GM23338 (cell line): ENCODE measurements at regions not wholly inside any gene's neighbourhood (a gene's known extent, or its start where the extent isn't known, plus 50 kb on each side); places are given as distances from the start of the nearest gene placed in this dataset.
A peak's percentile ranks its signal among the peaks of the same experiment; 100 is the strongest.
"Not testable (repeated sequence)": the region's sequence is repeated elsewhere in the genome, so short reads cannot be mapped to it uniquely, and the experiment has no call there.

Source experiments
- ATAC-seq: fragments of 200-7000 bp; cut with Tn5 transposase; 3 replicates; pipeline ENCODE4 v1.9.1; 2020
- DNase-seq: peaks from one replicate; pipeline ENCODE4 v3.0.0-alpha.2; 2015; ENCODE audit warnings: low spot score
- H2AFZ ChIP-seq: fragments of 200-600 bp; sonication (generic); 2 replicates; pipeline ENCODE4 v1.8.0; 2016; ENCODE audit warnings: antibody characterized with exemption, mild to moderate bottlenecking, moderate library complexity
- H3F3A ChIP-seq: fragments of 200-600 bp; sonication (generic); replicated peaks from 2 replicates; pipeline ENCODE4 v1.8.0; 2017; ENCODE audit warnings: antibody characterized with exemption, mixed run types, low read depth
- H3K27ac ChIP-seq: fragments of 200-600 bp; sonication (generic); 2 replicates; pipeline ENCODE4 v1.6.1; 2016; ENCODE audit warnings: low read depth
- H3K27me3 ChIP-seq: fragments of 200-600 bp; sonication (generic); 2 replicates; pipeline ENCODE4 v1.8.0; 2016; ENCODE audit warnings: mild to moderate bottlenecking, mixed run types, moderate library complexity; ENCODE audit not compliant: insufficient read depth
- H3K36me3 ChIP-seq: fragments of 200-600 bp; sonication (generic); 2 replicates; pipeline ENCODE4 v1.8.0; 2016; ENCODE audit warnings: mild to moderate bottlenecking; ENCODE audit not compliant: insufficient read depth
- H3K4me1 ChIP-seq: fragments of 200-600 bp; sonication (generic); 2 replicates; pipeline ENCODE4 v1.8.0; 2016; ENCODE audit warnings: mild to moderate bottlenecking, moderate library complexity; ENCODE audit not compliant: insufficient read depth
- H3K4me2 ChIP-seq: fragments of 200-600 bp; sonication (generic); 2 replicates; pipeline ENCODE4 v1.7.1; 2017; ENCODE audit warnings: mixed run types
- H3K4me3 ChIP-seq: fragments of 200-600 bp; sonication (generic); 2 replicates; pipeline ENCODE4 v1.6.1; 2016; ENCODE audit warnings: mixed run types
- H3K79me2 ChIP-seq: fragments of 200-600 bp; sonication (generic); replicated peaks from 2 replicates; pipeline ENCODE4 v1.8.0; 2017; ENCODE audit warnings: mild to moderate bottlenecking; ENCODE audit not compliant: insufficient read depth
- H3K9me2 ChIP-seq: fragments of 200-600 bp; sonication (generic); 2 replicates; pipeline ENCODE4 v1.8.0; 2017; ENCODE audit not compliant: insufficient read depth
- H4K20me1 ChIP-seq: fragments of 200-600 bp; sonication (generic); replicated peaks from 2 replicates; pipeline ENCODE4 v1.8.0; 2017; ENCODE audit warnings: mild to moderate bottlenecking; ENCODE audit not compliant: insufficient read depth
- H3K27ac Mint-ChIP-seq: 2 replicates; pipeline ENCODE4 v1.8.0; 2020; ENCODE audit warnings: inconsistent platforms, mild to moderate bottlenecking, moderate library complexity, mixed read lengths
- H3K27me3 Mint-ChIP-seq: 3 replicates; pipeline ENCODE4 v1.8.0; 2022; ENCODE audit warnings: low read depth, mild to moderate bottlenecking, moderate library complexity, mixed read lengths, inconsistent platforms; ENCODE audit not compliant: insufficient read depth, poor library complexity
- H3K36me3 Mint-ChIP-seq: 3 replicates; pipeline ENCODE4 v1.8.0; 2021; ENCODE audit warnings: low read depth, mild to moderate bottlenecking, inconsistent platforms, moderate library complexity, mixed read lengths
- H3K4me1 Mint-ChIP-seq: 3 replicates; pipeline ENCODE4 v1.8.0; 2020; ENCODE audit warnings: mild to moderate bottlenecking, inconsistent platforms, mixed read lengths
- H3K4me3 Mint-ChIP-seq: 3 replicates; pipeline ENCODE4 v1.8.0; 2021; ENCODE audit warnings: moderate library complexity, mild to moderate bottlenecking, inconsistent platforms, mixed read lengths
- H3K9me3 Mint-ChIP-seq: 3 replicates; pipeline ENCODE4 v1.8.0; 2020; ENCODE audit warnings: moderate library complexity, mild to moderate bottlenecking, inconsistent platforms, mixed read lengths
- EZH2 ChIP-seq: fragments of 200-600 bp; sonication (generic); IDR thresholded peaks from one replicate; pipeline ENCODE4 v1.8.0; 2017; ENCODE audit warnings: antibody characterized with exemption, mild to moderate bottlenecking, low read depth; ENCODE audit not compliant: unreplicated experiment
- JUNB ChIP-seq: IDR thresholded peaks from one replicate; pipeline ENCODE4 v1.6.1; 2016; ENCODE audit warnings: antibody characterized with exemption; ENCODE audit not compliant: unreplicated experiment
- NANOG ChIP-seq: IDR thresholded peaks from 2 replicates; pipeline ENCODE4 v1.6.1; 2016; ENCODE audit warnings: antibody characterized with exemption, borderline replicate concordance
- STAT1 ChIP-seq: IDR thresholded peaks from one replicate; pipeline ENCODE4 v1.6.1; 2016; ENCODE audit warnings: antibody characterized with exemption; ENCODE audit not compliant: unreplicated experiment
- ZNF114 ChIP-seq: fragments of 250-450 bp; sonication (Bioruptor Pico); IDR thresholded peaks from 2 replicates; pipeline ENCODE4 v1.5.0; 2020; ENCODE audit warnings: mild to moderate bottlenecking, moderate library complexity
- ZNF331 ChIP-seq: fragments of 250-450 bp; sonication (Bioruptor Pico); IDR thresholded peaks from 2 replicates; pipeline ENCODE4 v1.5.0; 2020; ENCODE audit warnings: low read depth, mild to moderate bottlenecking, moderate library complexity
- TF ChIP-seq, protein P1 (sequence below), 2 experiments: fragments of 200-600 bp in 1 of 2; sonication (generic) in 1 of 2; conservative IDR thresholded peaks; 2 replicates each; pipeline versions ENCODE4 v1.5.1 to v1.6.1; 2016 to 2017; ENCODE audit warnings: antibody characterized with exemption in 2 of 2, low read depth in 2 of 2, mild to moderate bottlenecking in 2 of 2, moderate library complexity in 1 of 2
- TF ChIP-seq, protein P2 (sequence below): IDR thresholded peaks from 2 replicates; pipeline ENCODE4 v1.6.1; 2016; ENCODE audit warnings: antibody characterized with exemption
- TF ChIP-seq, protein P3 (sequence below): IDR thresholded peaks from one replicate; pipeline ENCODE4 v1.6.1; 2018; ENCODE audit warnings: antibody characterized with exemption; ENCODE audit not compliant: unreplicated experiment

DNA sequence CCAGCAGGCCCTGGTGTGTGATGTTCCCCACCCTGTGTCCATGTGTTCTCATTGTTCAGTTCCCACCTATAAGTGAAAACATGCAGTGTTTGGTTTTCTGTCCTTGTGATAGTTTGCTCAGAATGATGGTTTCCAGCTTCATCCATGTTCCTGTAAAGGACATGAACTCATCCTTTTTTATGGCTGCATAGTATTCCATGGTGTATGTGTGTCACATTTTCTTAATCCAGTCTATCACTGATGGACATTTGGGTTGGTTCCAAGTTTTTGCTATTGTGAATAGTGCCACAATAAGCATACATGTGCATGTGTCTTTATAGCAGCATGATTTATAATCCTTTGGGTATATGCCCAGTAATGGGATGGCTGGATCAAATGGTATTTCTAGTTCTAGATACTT is 130.4 kb upstream of the FHL2 start:
- not testable (repeated sequence) for H4K20me1 ChIP-seq, H3K9me3 Mint-ChIP-seq, H3K4me2 ChIP-seq, H3K4me3 ChIP-seq, DNase-seq, ATAC-seq, H3K36me3 Mint-ChIP-seq, H3K4me1 Mint-ChIP-seq, H3K4me3 Mint-ChIP-seq, H3K79me2 ChIP-seq, H3K36me3 ChIP-seq, H2AFZ ChIP-seq, H3K27ac ChIP-seq, H3K9me2 ChIP-seq, H3K4me1 ChIP-seq, H3K27me3 Mint-ChIP-seq, H3F3A ChIP-seq, H3K27me3 ChIP-seq, H3K27ac Mint-ChIP-seq

DNA sequence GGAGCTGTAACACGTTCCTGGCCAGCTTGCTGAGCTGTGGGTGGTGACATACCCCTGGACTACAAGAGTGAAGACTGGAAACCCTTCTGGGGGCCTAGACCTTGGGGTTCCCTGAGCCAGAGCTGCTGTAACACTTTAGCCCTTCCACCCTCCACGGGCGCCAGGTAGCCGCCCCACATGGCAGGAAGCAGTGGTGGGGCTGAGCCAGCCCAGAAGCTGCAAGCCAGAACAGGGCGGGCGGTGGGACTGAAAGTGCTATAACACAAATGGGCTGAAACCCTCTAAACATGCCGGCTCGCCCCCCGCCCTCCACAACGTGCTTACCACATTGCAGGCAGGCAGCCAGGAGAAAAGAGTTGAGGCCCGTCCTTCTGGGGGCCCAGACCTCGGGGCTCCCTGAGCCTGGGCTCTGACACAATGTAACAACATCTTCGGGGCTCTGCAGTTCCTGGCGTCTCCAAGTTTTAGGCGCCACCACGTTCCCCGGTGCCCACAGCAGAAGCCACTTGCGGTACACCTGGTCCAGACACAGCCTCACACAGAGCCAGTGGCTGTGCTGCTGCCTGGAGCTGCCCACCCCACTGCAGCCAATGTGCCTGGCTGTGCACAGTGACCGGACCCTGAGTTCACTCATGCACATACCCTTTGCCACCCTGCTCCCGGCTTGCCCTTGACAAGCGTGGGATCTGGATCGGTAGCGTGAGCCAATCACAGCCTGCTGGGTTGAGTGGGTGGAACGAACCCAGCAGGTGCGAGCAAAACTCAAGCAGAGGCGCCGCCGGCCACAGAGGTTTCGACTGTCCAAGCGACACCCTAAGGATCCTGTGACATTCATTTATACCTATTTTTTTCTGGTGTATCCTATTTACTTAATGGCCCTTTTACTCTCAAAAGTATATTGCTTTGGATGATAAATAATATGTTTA is 127.4 kb upstream of the FHL2 start:
- Mint-ChIP-seq H3K4me1 (no peaks in the 10 kb centered on the region), H3K36me3 (no peaks in the 10 kb centered on the region; the same call in 2 of the 3 replicates), H3K4me3 (no peak overlapping the region), H3K9me3 (peaks cover 5% of the 10 kb centered on the region; the same call in 2 of the 3 replicates), H3K27ac (no peak overlapping the region), H3K27me3 (peaks cover 4% of the 10 kb centered on the region)
- H3K36me3 ChIP-seq, result no peaks in the 10 kb centered on the region
- no peak overlapping the region for H3K4me3 ChIP-seq
- H2AFZ ChIP-seq, result peak overlapping the region; percentile 56
- H3K27ac ChIP-seq, result no peak overlapping the region
- no peaks in the 10 kb centered on the region for H3F3A ChIP-seq
- ATAC-seq, result peak; percentile 73
- no peaks in the 10 kb centered on the region for H3K27me3 ChIP-seq
- peak; percentile 27 for DNase-seq
- H3K79me2 ChIP-seq, result no peaks in the 10 kb centered on the region
- no peak overlapping the region for H3K4me2 ChIP-seq
- TF ChIP-seq NANOG, result no peak
- TF ChIP-seq, protein P1, sequence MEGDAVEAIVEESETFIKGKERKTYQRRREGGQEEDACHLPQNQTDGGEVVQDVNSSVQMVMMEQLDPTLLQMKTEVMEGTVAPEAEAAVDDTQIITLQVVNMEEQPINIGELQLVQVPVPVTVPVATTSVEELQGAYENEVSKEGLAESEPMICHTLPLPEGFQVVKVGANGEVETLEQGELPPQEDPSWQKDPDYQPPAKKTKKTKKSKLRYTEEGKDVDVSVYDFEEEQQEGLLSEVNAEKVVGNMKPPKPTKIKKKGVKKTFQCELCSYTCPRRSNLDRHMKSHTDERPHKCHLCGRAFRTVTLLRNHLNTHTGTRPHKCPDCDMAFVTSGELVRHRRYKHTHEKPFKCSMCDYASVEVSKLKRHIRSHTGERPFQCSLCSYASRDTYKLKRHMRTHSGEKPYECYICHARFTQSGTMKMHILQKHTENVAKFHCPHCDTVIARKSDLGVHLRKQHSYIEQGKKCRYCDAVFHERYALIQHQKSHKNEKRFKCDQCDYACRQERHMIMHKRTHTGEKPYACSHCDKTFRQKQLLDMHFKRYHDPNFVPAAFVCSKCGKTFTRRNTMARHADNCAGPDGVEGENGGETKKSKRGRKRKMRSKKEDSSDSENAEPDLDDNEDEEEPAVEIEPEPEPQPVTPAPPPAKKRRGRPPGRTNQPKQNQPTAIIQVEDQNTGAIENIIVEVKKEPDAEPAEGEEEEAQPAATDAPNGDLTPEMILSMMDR (conservative IDR thresholded peaks at IDR 0.05; ENCODE audit: low read depth in 2 of 2), result 0 out of 4 replicates have a peak, but pooled peaks of 1 of the 2 experiments have one; percentile 9
- no peaks in the 10 kb centered on the region for H3K9me2 ChIP-seq
- H3K4me1 ChIP-seq, result no peaks in the 10 kb centered on the region
- H4K20me1 ChIP-seq, result no peaks in the 10 kb centered on the region

DNA sequence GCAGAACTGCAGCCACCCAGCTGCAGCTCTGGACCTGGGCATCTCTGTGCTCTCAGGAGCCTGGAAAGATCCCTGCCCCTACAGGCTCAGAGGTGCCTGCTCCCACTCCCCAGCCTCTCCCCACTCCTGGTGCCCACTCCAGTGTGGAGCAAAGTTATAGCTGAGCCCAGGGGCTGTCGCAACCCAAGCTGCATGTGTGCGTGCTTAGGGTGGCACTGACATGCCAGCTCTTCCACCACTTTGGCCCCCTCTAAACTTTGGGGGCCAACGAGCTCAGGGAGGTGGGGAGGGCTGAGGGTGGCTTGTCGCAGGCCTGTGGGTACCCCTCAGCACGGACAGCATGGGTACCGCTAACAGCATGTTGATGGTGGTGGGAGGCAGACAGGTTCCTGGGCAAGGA is 126.3 kb upstream of the FHL2 start:
- H3K4me3 ChIP-seq, result no peak overlapping the region
- H3K4me1 Mint-ChIP-seq, result no peaks in the 10 kb centered on the region
- no peak overlapping the region for H3K4me2 ChIP-seq
- no peak overlapping the region for H3K27ac ChIP-seq
- no peaks in the 10 kb centered on the region; the same call in 2 of the 3 replicates for H3K36me3 Mint-ChIP-seq
- H2AFZ ChIP-seq, result no peak overlapping the region
- no peak overlapping the region for H3K27ac Mint-ChIP-seq
- H3K4me1 ChIP-seq, result no peaks in the 10 kb centered on the region
- H3F3A ChIP-seq, result no peaks in the 10 kb centered on the region
- no peaks in the 10 kb centered on the region for H3K27me3 ChIP-seq
- H3K79me2 ChIP-seq, result no peaks in the 10 kb centered on the region
- ATAC-seq (no peak), DNase-seq (no peak)
- no peak overlapping the region for H3K4me3 Mint-ChIP-seq
- H3K9me2 ChIP-seq, result no peaks in the 10 kb centered on the region
- peaks cover 5% of the 10 kb centered on the region; the same call in 2 of the 3 replicates for H3K9me3 Mint-ChIP-seq
- no peaks in the 10 kb centered on the region for H4K20me1 ChIP-seq
- TF ChIP-seq, protein P2, sequence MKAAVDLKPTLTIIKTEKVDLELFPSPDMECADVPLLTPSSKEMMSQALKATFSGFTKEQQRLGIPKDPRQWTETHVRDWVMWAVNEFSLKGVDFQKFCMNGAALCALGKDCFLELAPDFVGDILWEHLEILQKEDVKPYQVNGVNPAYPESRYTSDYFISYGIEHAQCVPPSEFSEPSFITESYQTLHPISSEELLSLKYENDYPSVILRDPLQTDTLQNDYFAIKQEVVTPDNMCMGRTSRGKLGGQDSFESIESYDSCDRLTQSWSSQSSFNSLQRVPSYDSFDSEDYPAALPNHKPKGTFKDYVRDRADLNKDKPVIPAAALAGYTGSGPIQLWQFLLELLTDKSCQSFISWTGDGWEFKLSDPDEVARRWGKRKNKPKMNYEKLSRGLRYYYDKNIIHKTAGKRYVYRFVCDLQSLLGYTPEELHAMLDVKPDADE, result no peak
- no peak for TF ChIP-seq JUNB
- TF ChIP-seq, protein P3, sequence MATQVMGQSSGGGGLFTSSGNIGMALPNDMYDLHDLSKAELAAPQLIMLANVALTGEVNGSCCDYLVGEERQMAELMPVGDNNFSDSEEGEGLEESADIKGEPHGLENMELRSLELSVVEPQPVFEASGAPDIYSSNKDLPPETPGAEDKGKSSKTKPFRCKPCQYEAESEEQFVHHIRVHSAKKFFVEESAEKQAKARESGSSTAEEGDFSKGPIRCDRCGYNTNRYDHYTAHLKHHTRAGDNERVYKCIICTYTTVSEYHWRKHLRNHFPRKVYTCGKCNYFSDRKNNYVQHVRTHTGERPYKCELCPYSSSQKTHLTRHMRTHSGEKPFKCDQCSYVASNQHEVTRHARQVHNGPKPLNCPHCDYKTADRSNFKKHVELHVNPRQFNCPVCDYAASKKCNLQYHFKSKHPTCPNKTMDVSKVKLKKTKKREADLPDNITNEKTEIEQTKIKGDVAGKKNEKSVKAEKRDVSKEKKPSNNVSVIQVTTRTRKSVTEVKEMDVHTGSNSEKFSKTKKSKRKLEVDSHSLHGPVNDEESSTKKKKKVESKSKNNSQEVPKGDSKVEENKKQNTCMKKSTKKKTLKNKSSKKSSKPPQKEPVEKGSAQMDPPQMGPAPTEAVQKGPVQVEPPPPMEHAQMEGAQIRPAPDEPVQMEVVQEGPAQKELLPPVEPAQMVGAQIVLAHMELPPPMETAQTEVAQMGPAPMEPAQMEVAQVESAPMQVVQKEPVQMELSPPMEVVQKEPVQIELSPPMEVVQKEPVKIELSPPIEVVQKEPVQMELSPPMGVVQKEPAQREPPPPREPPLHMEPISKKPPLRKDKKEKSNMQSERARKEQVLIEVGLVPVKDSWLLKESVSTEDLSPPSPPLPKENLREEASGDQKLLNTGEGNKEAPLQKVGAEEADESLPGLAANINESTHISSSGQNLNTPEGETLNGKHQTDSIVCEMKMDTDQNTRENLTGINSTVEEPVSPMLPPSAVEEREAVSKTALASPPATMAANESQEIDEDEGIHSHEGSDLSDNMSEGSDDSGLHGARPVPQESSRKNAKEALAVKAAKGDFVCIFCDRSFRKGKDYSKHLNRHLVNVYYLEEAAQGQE, result no peak
- no peak for TF ChIP-seq STAT1
- TF ChIP-seq ZNF331 (CRISPR knock-in tag), result no peak
- TF ChIP-seq ZNF114 (CRISPR knock-in tag), result no peak
- no peak for TF ChIP-seq EZH2
- peaks cover 4% of the 10 kb centered on the region for H3K27me3 Mint-ChIP-seq
- no peaks in the 10 kb centered on the region for H3K36me3 ChIP-seq
